ENCODE measurements at regions not wholly inside any gene's neighbourhood (a gene's known extent, or its start where the extent isn't known, plus 50 kb on each side); places are given as distances from the start of the nearest gene placed in this dataset.

DNA sequence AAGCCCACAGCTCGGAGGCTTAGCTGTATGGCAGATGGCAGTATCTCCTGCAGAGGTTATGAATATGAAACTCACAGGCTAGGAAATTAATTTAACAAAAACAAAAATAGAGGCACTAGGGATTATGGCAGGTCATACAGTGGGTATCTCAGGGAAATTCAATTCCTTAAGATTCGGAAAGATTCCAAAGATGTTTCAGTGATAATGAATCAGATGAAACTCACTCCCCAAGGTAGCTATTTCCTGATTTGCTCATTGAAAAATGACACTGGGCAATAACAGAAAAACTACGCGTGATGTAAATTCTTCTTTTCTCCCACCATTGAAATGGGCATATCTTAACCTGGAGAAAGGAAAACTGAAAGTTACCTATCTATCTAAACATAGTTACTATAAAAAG, 414.1 kb downstream of the STK39 start:
- Histone ChIP-seq H3K36me3 (ENCODE audit: insufficient read depth, low read length) (no peaks in the 10 kb centered on the region), H3K4me2 (ENCODE audit: insufficient read depth, low read length) (no peak overlapping the region), H2AFZ (ENCODE audit: low read depth, low read length) (no peak overlapping the region), H3K79me2 (ENCODE audit: insufficient read depth, low read length) (no peaks in the 10 kb centered on the region), H3K4me3 (ENCODE audit: low read depth in 1 of 2, low read length in 2 of 2) (no peak overlapping the region), H3K9ac (ENCODE audit: low read depth, low read length) (no peak overlapping the region), H4K20me1 (ENCODE audit: insufficient read depth, low read length) (no peaks in the 10 kb centered on the region), H3K9me3 (ENCODE audit: insufficient read depth, low read length, severe bottlenecking) (no peaks in the 10 kb centered on the region), H3K27ac (ENCODE audit: low read length) (no peak overlapping the region), H3K27me3 (ENCODE audit: insufficient read depth, low read length, poor library complexity) (peaks cover 3% of the 10 kb centered on the region), H3K4me1 (ENCODE audit: insufficient read depth, low read length) (no peaks in the 10 kb centered on the region)
- no peak for ATAC-seq (ENCODE audit: insufficient read depth, low read depth)
- no peak for TF ChIP-seq EZH2 (IDR thresholded peaks at IDR 0.05; ENCODE audit: borderline replicate concordance, low read depth, low read length, severe bottlenecking)
- TF ChIP-seq, protein P1, sequence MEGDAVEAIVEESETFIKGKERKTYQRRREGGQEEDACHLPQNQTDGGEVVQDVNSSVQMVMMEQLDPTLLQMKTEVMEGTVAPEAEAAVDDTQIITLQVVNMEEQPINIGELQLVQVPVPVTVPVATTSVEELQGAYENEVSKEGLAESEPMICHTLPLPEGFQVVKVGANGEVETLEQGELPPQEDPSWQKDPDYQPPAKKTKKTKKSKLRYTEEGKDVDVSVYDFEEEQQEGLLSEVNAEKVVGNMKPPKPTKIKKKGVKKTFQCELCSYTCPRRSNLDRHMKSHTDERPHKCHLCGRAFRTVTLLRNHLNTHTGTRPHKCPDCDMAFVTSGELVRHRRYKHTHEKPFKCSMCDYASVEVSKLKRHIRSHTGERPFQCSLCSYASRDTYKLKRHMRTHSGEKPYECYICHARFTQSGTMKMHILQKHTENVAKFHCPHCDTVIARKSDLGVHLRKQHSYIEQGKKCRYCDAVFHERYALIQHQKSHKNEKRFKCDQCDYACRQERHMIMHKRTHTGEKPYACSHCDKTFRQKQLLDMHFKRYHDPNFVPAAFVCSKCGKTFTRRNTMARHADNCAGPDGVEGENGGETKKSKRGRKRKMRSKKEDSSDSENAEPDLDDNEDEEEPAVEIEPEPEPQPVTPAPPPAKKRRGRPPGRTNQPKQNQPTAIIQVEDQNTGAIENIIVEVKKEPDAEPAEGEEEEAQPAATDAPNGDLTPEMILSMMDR (IDR thresholded peaks at IDR 0.05; ENCODE audit: borderline replicate concordance, extremely low read depth, low read length, poor library complexity, severe bottlenecking) = no peak
- no peak for DNase-seq

DNA sequence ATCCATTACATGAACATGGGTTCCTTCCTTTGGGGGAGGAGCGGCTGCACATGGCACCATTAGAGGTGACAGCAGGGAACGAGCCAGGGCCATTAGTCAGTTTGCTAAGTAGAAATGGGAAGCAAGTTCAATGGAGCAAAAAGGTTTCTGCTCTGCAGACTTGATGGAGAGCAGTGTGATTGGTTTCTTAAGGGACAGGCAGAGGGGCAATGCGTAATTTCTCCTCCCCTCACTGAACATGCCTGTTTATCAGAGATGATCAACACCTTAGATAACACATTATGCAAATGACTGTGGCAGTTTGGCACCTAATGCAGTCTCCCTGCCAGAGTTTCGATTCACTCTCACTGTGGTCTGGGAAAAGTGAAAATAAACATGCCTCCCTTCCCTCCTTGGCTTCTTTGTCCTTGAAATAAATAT, 414.5 kb downstream of the STK39 start:
- no peaks in the 10 kb centered on the region for H3K4me1 ChIP-seq (ENCODE audit: insufficient read depth, low read length)
- H3K27ac ChIP-seq (ENCODE audit: low read length) = no peak overlapping the region
- H3K4me2 ChIP-seq (ENCODE audit: insufficient read depth, low read length) = no peak overlapping the region
- H3K4me3 ChIP-seq (ENCODE audit: low read depth in 1 of 2, low read length in 2 of 2) = no peak overlapping the region
- no peak for ATAC-seq (ENCODE audit: insufficient read depth, low read depth)
- H3K9ac ChIP-seq (ENCODE audit: low read depth, low read length) = no peak overlapping the region
- no peaks in the 10 kb centered on the region for H3K79me2 ChIP-seq (ENCODE audit: insufficient read depth, low read length)
- no peaks in the 10 kb centered on the region for H4K20me1 ChIP-seq (ENCODE audit: insufficient read depth, low read length)
- no peaks in the 10 kb centered on the region for H3K9me3 ChIP-seq (ENCODE audit: insufficient read depth, low read length, severe bottlenecking)
- no peak overlapping the region for H2AFZ ChIP-seq (ENCODE audit: low read depth, low read length)
- H3K27me3 ChIP-seq (ENCODE audit: insufficient read depth, low read length, poor library complexity) = peaks cover 3% of the 10 kb centered on the region
- DNase-seq = no peak
- TF ChIP-seq EZH2 (IDR thresholded peaks at IDR 0.05; ENCODE audit: borderline replicate concordance, low read depth, low read length, severe bottlenecking) = no peak
- TF ChIP-seq, protein P1 (IDR thresholded peaks at IDR 0.05; ENCODE audit: borderline replicate concordance, extremely low read depth, low read length, poor library complexity, severe bottlenecking) = no peak
- no peaks in the 10 kb centered on the region for H3K36me3 ChIP-seq (ENCODE audit: insufficient read depth, low read length)

DNA sequence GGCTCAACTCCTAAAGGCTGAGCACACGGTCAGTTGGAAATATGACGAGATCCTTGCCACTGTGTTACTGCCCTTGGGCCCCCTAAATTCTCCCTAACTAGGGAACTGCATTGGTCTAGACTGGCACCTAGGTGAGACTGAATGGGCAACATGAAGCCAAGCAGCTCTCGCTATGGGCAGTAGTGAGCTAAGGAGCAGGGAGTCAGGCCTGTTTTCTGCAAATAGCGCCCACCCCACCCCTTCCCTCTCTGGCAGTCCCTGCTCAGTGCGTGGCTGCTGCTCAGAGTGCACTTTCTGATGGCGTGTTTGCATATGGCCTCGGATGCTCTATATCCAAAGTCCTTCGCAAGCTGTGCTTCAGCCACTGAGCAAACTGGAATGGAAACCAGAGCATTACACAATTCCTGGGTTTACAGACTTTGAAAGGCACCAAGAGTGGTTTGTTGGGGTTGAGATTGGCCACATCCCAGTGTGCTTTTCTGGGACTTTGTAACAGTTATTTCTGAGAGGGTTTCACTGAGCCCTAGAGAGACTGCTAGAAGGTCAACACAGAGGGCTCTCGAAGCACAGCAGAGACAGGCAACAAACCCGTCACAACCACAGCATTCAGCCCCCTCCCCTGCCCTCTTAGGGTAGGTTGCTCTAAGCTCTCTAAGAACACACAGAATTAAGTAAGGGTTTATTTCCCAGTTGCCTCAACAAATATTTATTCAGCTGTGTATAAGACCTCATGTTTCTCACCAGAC, 419.9 kb downstream of the STK39 start:
- no peak for ATAC-seq (ENCODE audit: insufficient read depth, low read depth)

More for the DNA sequence above, 419.9 kb downstream of the STK39 start:
- H3K9ac ChIP-seq (ENCODE audit: low read depth, low read length) = no peak overlapping the region
- peaks cover 3% of the 10 kb centered on the region for H3K27me3 ChIP-seq (ENCODE audit: insufficient read depth, low read length, poor library complexity)
- TF ChIP-seq, protein P1 (IDR thresholded peaks at IDR 0.05; ENCODE audit: borderline replicate concordance, extremely low read depth, low read length, poor library complexity, severe bottlenecking) = no peak
- TF ChIP-seq EZH2 (IDR thresholded peaks at IDR 0.05; ENCODE audit: borderline replicate concordance, low read depth, low read length, severe bottlenecking) = no peak
- H4K20me1 ChIP-seq (ENCODE audit: insufficient read depth, low read length) = no peaks in the 10 kb centered on the region
- H3K4me3 ChIP-seq (ENCODE audit: low read depth in 1 of 2, low read length in 2 of 2) = no peak overlapping the region
- H2AFZ ChIP-seq (ENCODE audit: low read depth, low read length) = no peak overlapping the region
- H3K9me3 ChIP-seq (ENCODE audit: insufficient read depth, low read length, severe bottlenecking) = no peaks in the 10 kb centered on the region
- no peaks in the 10 kb centered on the region for H3K4me1 ChIP-seq (ENCODE audit: insufficient read depth, low read length)
- no peak overlapping the region for H3K4me2 ChIP-seq (ENCODE audit: insufficient read depth, low read length)
- H3K36me3 ChIP-seq (ENCODE audit: insufficient read depth, low read length) = no peaks in the 10 kb centered on the region
- no peak for DNase-seq
- no peaks in the 10 kb centered on the region for H3K79me2 ChIP-seq (ENCODE audit: insufficient read depth, low read length)
- H3K27ac ChIP-seq (ENCODE audit: low read length) = no peak overlapping the region
